Motor neuron (in vitro differentiated cells): ENCODE measurements at regions not wholly inside any gene's neighbourhood (a gene's known extent, or its start where the extent isn't known, plus 50 kb on each side); places are given as distances from the start of the nearest gene placed in this dataset.

Source experiments
- ATAC-seq, 8 experiments: fragments of 200-7000 bp; cut with Tn5 transposase; replicated peaks in 6 of 8; 2 replicates each; pipeline ENCODE4 v1.8.0; 2021; ENCODE audit warnings: mild to moderate bottlenecking in 8 of 8, moderate library complexity in 8 of 8
- H3K27ac ChIP-seq, 2 donors: fragments of 250-450 bp; sonication (Bioruptor Pico); 2 replicates each; pipeline ENCODE4 v1.9.0; 2021; ENCODE audit warnings: antibody characterized with exemption in 2 of 2, mild to moderate bottlenecking in 2 of 2, moderate library complexity in 1 of 2
- H3K4me1 ChIP-seq, 2 donors: fragments of 250-450 bp; sonication (Bioruptor Pico); replicated peaks in 1 of 2; 2 replicates each; pipeline ENCODE4 v1.6.1; 2021; ENCODE audit warnings: antibody characterized with exemption in 2 of 2, mild to moderate bottlenecking in 2 of 2, moderate library complexity in 1 of 2
- H3K4me3 ChIP-seq, 5 donors: fragments of 250-450 bp; sonication (Bioruptor Pico); 2 replicates each; pipeline ENCODE4 v1.9.0; 2021; ENCODE audit warnings: antibody characterized with exemption in 5 of 5, mild to moderate bottlenecking in 5 of 5, moderate library complexity in 4 of 5
- WGBS, 10 experiments: fragments of 450-650 bp; shearing (Covaris generic); methylation state at CpG; one replicate each; pipeline ENCODE4 v1.0.0; 2022; 5-methylcytosine and 5-hydroxymethylcytosine counted together
- in situ Hi-C, 9 experiments: fragments of 400-800 bp; cut with MboI; loops; one replicate each; pipeline ENCODE4 v1.15.0; 2021; ENCODE audit warnings: low sequenced_read_pairs in 9 of 9, low pct_unique_long_range_greater_than_20kb in 2 of 9; ENCODE audit not compliant: unreplicated experiment in 9 of 9

- WGBS, 10 experiments = 0 to 80% (median 25%) methylated on average over 1 of the region's 1 CpG; no CpG with 5 or more reads in 6 of the 10 experiments
- Histone ChIP-seq H3K4me1 (peaks cover 8 to 36% of the 10 kb centered on the region in 2 donors), H3K27ac (no peak overlapping the region), H3K4me3 (no peak overlapping the region)
- in situ Hi-C loops = no loop called here
- peak in 5 of 8 experiments; percentile 84 to 97 (median 94) for ATAC-seq
These were observed 589.0 kb upstream of the SEL1L start for GRCh38 chr14:82122655-82123054.

GRCh38 chr14:82124511-82124910 lies 590.9 kb upstream of the SEL1L start:
- Histone ChIP-seq H3K4me3 (no peak overlapping the region), H3K4me1 (peaks cover 8 to 36% of the 10 kb centered on the region in 2 donors), H3K27ac (no peak overlapping the region)
- ATAC-seq = no peak
- in situ Hi-C loops = no loop called here
- WGBS, 10 experiments = 6 to 100% (median 44%) methylated on average over 1 to 2 of the region's 2 CpGs; no CpG with 5 or more reads in 2 of the 10 experiments

DNA sequence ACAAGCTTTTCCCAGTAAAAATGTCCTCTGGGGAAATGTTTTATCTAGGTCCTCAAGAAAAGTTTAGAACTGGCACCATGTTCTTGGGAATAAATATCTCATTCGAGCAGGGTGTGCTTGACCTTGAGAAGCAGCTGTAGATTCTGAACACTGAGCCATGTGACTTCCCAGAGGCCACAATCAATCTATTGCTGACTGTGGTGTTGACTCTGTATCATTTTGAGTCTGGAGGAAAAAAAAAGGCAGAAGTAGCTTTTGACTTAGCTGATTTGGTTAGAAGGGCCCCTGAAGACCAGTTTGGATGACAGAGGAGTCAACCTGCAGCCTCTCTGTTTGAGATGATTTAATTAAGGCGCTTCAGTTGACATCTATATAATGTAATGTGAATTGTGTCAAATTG lies 592.4 kb upstream of the SEL1L start:
- ATAC-seq = peak in 5 of 8 experiments; percentile 55 to 70 (median 61)
- in situ Hi-C loops = no loop called here
- H3K27ac ChIP-seq = no peak overlapping the region
- H3K4me3 ChIP-seq = no peak overlapping the region
- H3K4me1 ChIP-seq = peaks cover 8 to 32% of the 10 kb centered on the region in 2 donors
- 0 to 100% (median 45%) methylated on average over 1 to 2 of the region's 2 CpGs; no CpG with 5 or more reads in 2 of the 10 experiments for WGBS, 10 experiments

DNA sequence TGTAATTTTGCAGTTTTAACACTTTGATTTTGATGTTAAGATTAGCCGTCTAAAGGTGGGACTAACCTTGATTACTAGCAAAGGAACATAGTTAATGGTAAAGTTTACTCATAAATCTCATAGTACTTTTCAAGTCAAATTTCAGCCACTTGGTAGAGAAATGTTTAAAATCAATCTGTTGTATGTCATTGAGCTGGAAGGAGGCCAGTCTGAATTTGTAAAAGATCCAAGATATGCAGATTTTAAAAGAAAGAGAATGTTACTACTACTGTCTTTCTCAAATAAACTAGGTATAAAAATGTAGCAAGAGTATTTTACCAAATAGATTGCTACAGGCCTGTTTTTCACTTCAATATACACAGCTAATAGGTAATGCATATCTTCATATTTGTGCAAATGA lies 600.8 kb upstream of the SEL1L start:
- WGBS, 10 experiments = 0% methylated on average over 1 of the region's 1 CpG; no CpG with 5 or more reads in 2 of the 10 experiments

GRCh38 chr14:82138431-82138830 lies 604.8 kb upstream of the SEL1L start:
- ATAC-seq = no peak
- H3K27ac ChIP-seq = no peak overlapping the region
- 33 to 83% (median 72%) methylated on average over 1 of the region's 1 CpG; no CpG with 5 or more reads in 6 of the 10 experiments for WGBS, 10 experiments
- in situ Hi-C loops = no loop called here
- H3K4me1 ChIP-seq = no peaks in the 10 kb centered on the region
- H3K4me3 ChIP-seq = no peak overlapping the region

More for the DNA sequence above, 600.8 kb upstream of the SEL1L start:
- in situ Hi-C loops = no loop called here
- no peak overlapping the region for H3K27ac ChIP-seq
- H3K4me1 ChIP-seq = no peaks in the 10 kb centered on the region
- no peak for ATAC-seq
- H3K4me3 ChIP-seq = no peak overlapping the region

DNA sequence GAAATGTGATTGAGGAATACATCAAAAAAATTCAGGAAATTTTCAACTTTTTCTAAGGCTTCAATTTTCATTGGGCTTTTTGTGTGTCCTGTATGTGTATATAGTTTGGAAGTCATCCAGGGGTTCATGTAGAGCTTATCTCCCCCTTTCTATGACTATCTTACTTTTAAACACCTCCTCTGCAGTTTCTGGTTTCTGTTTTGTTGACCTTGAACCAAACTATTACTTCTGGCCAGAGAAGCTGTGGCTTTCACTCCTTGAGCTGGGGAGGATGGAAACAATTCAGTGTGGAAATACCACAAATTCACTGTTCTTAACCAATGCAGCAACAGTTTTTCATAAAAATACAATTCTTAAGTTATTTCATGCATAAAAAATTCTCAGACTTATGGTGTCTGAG lies 613.2 kb upstream of the SEL1L start:
- no peak overlapping the region for H3K27ac ChIP-seq
- ATAC-seq = no peak

GRCh38 chr14:82153689-82154088 lies 620.0 kb upstream of the SEL1L start:
- Histone ChIP-seq H3K4me3 (no peak overlapping the region), H3K4me1 (no peaks in the 10 kb centered on the region), H3K27ac (no peak overlapping the region)
- ATAC-seq = no peak
- in situ Hi-C loops = no loop called here
- WGBS, 10 experiments = 0 to 93% (median 80%) methylated on average over 1 to 4 of the region's 4 CpGs; no CpG with 5 or more reads in 1 of the 10 experiments

More for the DNA sequence above, 613.2 kb upstream of the SEL1L start:
- in situ Hi-C loops = no loop called here
- H3K4me3 ChIP-seq = no peak overlapping the region
- H3K4me1 ChIP-seq = no peaks in the 10 kb centered on the region

- Histone ChIP-seq H3K27ac (no peak overlapping the region), H3K4me1 (no peaks in the 10 kb centered on the region), H3K4me3 (no peak overlapping the region)
- in situ Hi-C loops = no loop called here
- WGBS, 10 experiments = 30 to 100% (median 87%) methylated on average over 2 to 3 of the region's 3 CpGs; no CpG with 5 or more reads in 4 of the 10 experiments
- ATAC-seq = no peak
These were observed 626.0 kb upstream of the SEL1L start for GRCh38 chr14:82159624-82160023.

DNA sequence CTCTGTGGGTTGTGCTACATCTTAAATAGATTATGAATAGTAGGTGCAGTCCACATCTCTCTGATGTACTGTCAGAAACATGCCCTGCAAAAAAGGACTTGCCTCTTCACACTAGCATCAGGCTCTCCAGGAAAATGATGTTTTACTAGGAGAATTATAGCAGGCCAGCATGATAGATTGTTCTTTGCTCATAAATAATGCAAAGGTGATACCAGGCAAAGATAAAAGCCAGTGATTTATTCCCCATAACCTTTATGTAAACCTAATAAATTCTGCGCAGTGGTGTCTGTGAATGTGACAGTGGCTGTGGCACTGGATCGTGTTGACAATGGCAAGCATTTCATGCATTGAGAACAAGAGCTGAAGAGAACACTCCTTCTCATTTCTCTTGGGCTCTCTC lies 646.5 kb upstream of the SEL1L start:
- in situ Hi-C loops = no loop called here

GRCh38 chr14:82182646-82183045 lies 649.0 kb upstream of the SEL1L start:
- Histone ChIP-seq H3K4me1 (peaks cover 12 to 30% of the 10 kb centered on the region in 2 donors), H3K4me3 (no peak overlapping the region), H3K27ac (no peak overlapping the region)
- in situ Hi-C loops = no loop called here
- peak in 1 of 8 experiments; percentile 49 for ATAC-seq

More for the DNA sequence above, 646.5 kb upstream of the SEL1L start:
- Histone ChIP-seq H3K27ac (no peak overlapping the region), H3K4me3 (no peak overlapping the region), H3K4me1 (peaks cover 12 to 30% of the 10 kb centered on the region in 2 donors)
- peak in 5 of 8 experiments; percentile 86 to 98 (median 94) for ATAC-seq
- 0 to 60% (median 26%) methylated on average over 1 to 2 of the region's 2 CpGs; no CpG with 5 or more reads in 4 of the 10 experiments for WGBS, 10 experiments

- in situ Hi-C loops = no loop called here
- no peak overlapping the region for H3K4me3 ChIP-seq
- no peak for ATAC-seq
- H3K4me1 ChIP-seq = peaks cover 10 to 16% of the 10 kb centered on the region in 2 donors
- 0 to 62% (median 27%) methylated on average over 1 to 3 of the region's 3 CpGs; no CpG with 5 or more reads in 2 of the 10 experiments for WGBS, 10 experiments
- no peak overlapping the region for H3K27ac ChIP-seq
These were observed 657.1 kb upstream of the SEL1L start for GRCh38 chr14:82190742-82191141.

DNA sequence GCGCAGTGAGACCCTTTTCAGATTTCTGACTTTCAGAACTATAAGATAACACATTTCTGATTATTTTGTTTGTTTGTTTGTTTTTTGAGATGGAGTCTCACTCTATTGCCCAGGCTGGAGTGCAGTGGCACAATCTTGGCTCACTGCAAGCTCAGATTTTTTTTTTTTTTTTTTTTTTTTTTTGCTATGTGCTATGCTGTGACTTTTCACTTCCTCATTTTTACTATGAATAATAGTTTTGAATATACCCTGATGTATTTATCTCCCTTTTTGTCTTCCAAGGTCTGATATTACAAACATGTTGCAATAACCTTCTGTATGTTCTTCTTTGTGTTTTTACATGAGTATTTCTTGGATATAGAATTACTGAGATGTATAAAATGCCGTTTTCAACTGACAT lies 658.7 kb upstream of the SEL1L start:
- peaks cover 10 to 16% of the 10 kb centered on the region in 2 donors for H3K4me1 ChIP-seq
- WGBS, 10 experiments = 0 to 90% (median 31%) methylated on average over 1 to 2 of the region's 2 CpGs; no CpG with 5 or more reads in 1 of the 10 experiments
- in situ Hi-C loops = no loop called here

DNA sequence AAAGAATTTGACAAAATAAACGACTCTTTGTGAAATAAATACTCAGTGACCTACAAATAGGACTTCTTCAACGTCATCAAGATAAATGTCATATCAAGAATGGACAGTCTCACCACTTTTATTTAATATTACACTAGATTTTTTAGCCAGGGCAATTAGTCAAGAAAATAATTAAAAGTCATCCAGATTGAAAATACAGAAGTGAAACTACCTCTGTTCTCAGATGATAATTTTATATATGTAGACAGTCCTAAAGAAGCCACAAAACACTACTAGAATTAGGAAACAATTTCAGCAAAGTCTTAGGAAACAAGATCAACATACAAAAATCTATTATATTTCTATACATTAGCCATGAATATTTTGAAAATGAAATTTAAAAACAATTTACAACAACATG lies 689.6 kb upstream of the SEL1L start:
- WGBS, 10 experiments = 0 to 46% (median 30%) methylated on average over 2 of the region's 2 CpGs; no CpG with 5 or more reads in 1 of the 10 experiments
- Histone ChIP-seq H3K4me3 (no peak overlapping the region), H3K27ac (no peak overlapping the region), H3K4me1 (no peaks in the 10 kb centered on the region)
- ATAC-seq = no peak
- in situ Hi-C loops = no loop called here

More for the DNA sequence above, 658.7 kb upstream of the SEL1L start:
- H3K4me3 ChIP-seq = no peak overlapping the region
- no peak overlapping the region for H3K27ac ChIP-seq
- ATAC-seq = no peak

- WGBS, 10 experiments = 13 to 100% (median 70%) methylated on average over 2 to 3 of the region's 3 CpGs; no CpG with 5 or more reads in 4 of the 10 experiments
- in situ Hi-C loops = no loop called here
- Histone ChIP-seq H3K4me1 (peaks cover 0 to 8% of the 10 kb centered on the region in 2 donors), H3K27ac (no peak overlapping the region), H3K4me3 (no peak overlapping the region)
- no peak for ATAC-seq
These were observed 691.0 kb upstream of the SEL1L start for GRCh38 chr14:82224610-82225009.
